ENCODE measurements at regions not wholly inside any gene's neighbourhood (a gene's known extent, or its start where the extent isn't known, plus 50 kb on each side); places are given as distances from the start of the nearest gene placed in this dataset.

GRCh38 chr6:9095729-9096128 is 660.4 kb upstream of the SLC35B3 start:
- no peak overlapping the region for H2BK20ac ChIP-seq (ENCODE audit: low read depth, low read length, poor library complexity, severe bottlenecking)
- H2AFZ ChIP-seq (ENCODE audit: low read length): no peak overlapping the region
- Mint-ChIP-seq H3K36me3 (ENCODE audit: insufficient read depth in 1 of 3, low read depth in 3 of 3) (no peaks in the 10 kb centered on the region), H3K9me3 (no peaks in the 10 kb centered on the region; a peak in 1 of 5 replicates), H3K4me1 (peaks cover 10 to 11% of the 10 kb centered on the region in 2 experiments), H3K27me3 (ENCODE audit: low read depth) (no peaks in the 10 kb centered on the region), H3K27ac (no peak overlapping the region), H3K4me3 (no peak overlapping the region)
- no peak for TF ChIP-seq CTCF (conservative IDR thresholded peaks at IDR 0.05)
- H3K4me1 ChIP-seq (ENCODE audit: insufficient read depth, low read length): no peaks in the 10 kb centered on the region
- no peak overlapping the region for H4K91ac ChIP-seq (ENCODE audit: insufficient read length, low read depth, low read length)
- no peaks in the 10 kb centered on the region for H3K23me2 ChIP-seq (ENCODE audit: insufficient read length, low read depth, low read length, poor library complexity, severe bottlenecking)
- no peak overlapping the region for H2BK120ac ChIP-seq (ENCODE audit: low read depth, low read length, poor library complexity, severe bottlenecking)
- H3K56ac ChIP-seq (ENCODE audit: insufficient read length, low read depth, low read length): no peak overlapping the region
- no peak overlapping the region for H4K8ac ChIP-seq (replicated peaks; ENCODE audit: insufficient read length, low read depth, low read length)
- H3K4me2 ChIP-seq (ENCODE audit: insufficient read depth, insufficient read length, low read length): no peak overlapping the region
- no peak overlapping the region for H3K27ac ChIP-seq (ENCODE audit: insufficient read length, low read depth, low read length)
- H3K27me3 ChIP-seq (ENCODE audit: insufficient read depth, low read length): no peaks in the 10 kb centered on the region
- no peak overlapping the region for H2BK15ac ChIP-seq (ENCODE audit: low read depth, low read length)
- no peak overlapping the region for H3K23ac ChIP-seq (ENCODE audit: insufficient read length, low read depth, low read length)
- H4K5ac ChIP-seq (ENCODE audit: insufficient read length, low read depth, low read length): no peak overlapping the region
- H4K20me1 ChIP-seq (ENCODE audit: control insufficient read depth, insufficient read depth, insufficient read length): no peaks in the 10 kb centered on the region
- H3K14ac ChIP-seq (ENCODE audit: insufficient read depth, low read length): no peak overlapping the region
- H3T11ph ChIP-seq (ENCODE audit: low read length): no peak overlapping the region
- no peak overlapping the region for H2AK5ac ChIP-seq (ENCODE audit: insufficient read length, low read length)
- H3K4ac ChIP-seq (ENCODE audit: low read depth, low read length): no peak overlapping the region
- no CpG with 5 or more reads among the region's 6 CpGs for WGBS (ENCODE audit: extremely low coverage, insufficient read length, low lambda C conversion rate)
- no peaks in the 10 kb centered on the region for H3K9me3 ChIP-seq (ENCODE audit: control insufficient read depth, low read depth, low read length)
- DNase-seq: no peak
- no peaks in the 10 kb centered on the region for H3K79me1 ChIP-seq (ENCODE audit: insufficient read depth, low read depth, low read length, poor library complexity, severe bottlenecking)
- H2BK12ac ChIP-seq (ENCODE audit: insufficient read length, low read depth, low read length): no peak overlapping the region
- H2BK5ac ChIP-seq (ENCODE audit: insufficient read length, low read length): no peak overlapping the region
- H3K79me2 ChIP-seq (ENCODE audit: insufficient read depth, low read length): no peaks in the 10 kb centered on the region
- no peak overlapping the region for H3K18ac ChIP-seq (ENCODE audit: insufficient read length, low read depth, low read length)
- no peak overlapping the region for H3K9ac ChIP-seq (ENCODE audit: extremely low read depth, insufficient read length, low read length)

Measured in H9 (cell line).